Parathyroid adenoma (tissue), 2 donors: ENCODE measurements at regions not wholly inside any gene's neighbourhood (a gene's known extent, or its start where the extent isn't known, plus 50 kb on each side); places are given as distances from the start of the nearest gene placed in this dataset.

ENCODE experiments used
- H2AFZ ChIP-seq: fragments of 300-600 bp; sonication (generic); one replicate; pipeline ENCODE4 v1.7.0; 2017; ENCODE audit warnings: antibody characterized with exemption, mild to moderate bottlenecking
- H3K27ac ChIP-seq: fragments of 300-600 bp; sonication (generic); one replicate; pipeline ENCODE4 v1.7.0; 2017
- H3K27me3 ChIP-seq: fragments of 300-600 bp; sonication (generic); one replicate; pipeline ENCODE4 v1.7.0; 2017; ENCODE audit warnings: low read length; ENCODE audit not compliant: control insufficient read depth, insufficient read depth
- H3K36me3 ChIP-seq: fragments of 300-600 bp; sonication (generic); one replicate; pipeline ENCODE4 v1.7.0; 2017; ENCODE audit warnings: low read length; ENCODE audit not compliant: control insufficient read depth, insufficient read depth
- H3K4me1 ChIP-seq: fragments of 300-600 bp; sonication (generic); one replicate; pipeline ENCODE4 v1.7.0; 2017; ENCODE audit warnings: control low read depth
- H3K4me2 ChIP-seq: fragments of 300-600 bp; sonication (generic); one replicate; pipeline ENCODE4 v1.7.0; 2017; ENCODE audit warnings: low read length
- H3K4me3 ChIP-seq: fragments of 300-600 bp; sonication (generic); one replicate; pipeline ENCODE4 v1.7.0; 2017; ENCODE audit warnings: low read depth, low read length
- H3K79me2 ChIP-seq: fragments of 300-600 bp; sonication (generic); one replicate; pipeline ENCODE4 v1.7.0; 2017; ENCODE audit warnings: control low read depth
- H3K9ac ChIP-seq: fragments of 300-600 bp; sonication (generic); one replicate; pipeline ENCODE4 v1.7.0; 2017; ENCODE audit warnings: mild to moderate bottlenecking
- H3K9me3 ChIP-seq: fragments of 300-600 bp; sonication (generic); one replicate; pipeline ENCODE4 v1.7.0; 2017; ENCODE audit warnings: low read length; ENCODE audit not compliant: control insufficient read depth
- CTCF ChIP-seq: fragments of 300-600 bp; sonication (generic); IDR thresholded peaks from one replicate; pipeline ENCODE4 v1.7.0; 2017; ENCODE audit warnings: antibody characterized with exemption, mild to moderate bottlenecking
- donor health status: primary hyperparathyroidism.

- no peaks in the 10 kb centered on the region for H3K36me3 ChIP-seq
- no peak overlapping the region for H3K9ac ChIP-seq
- no peak overlapping the region for H3K27ac ChIP-seq
- H3K4me3 ChIP-seq = no peak overlapping the region
- no peaks in the 10 kb centered on the region for H3K27me3 ChIP-seq
- H2AFZ ChIP-seq = no peak overlapping the region
- H3K4me2 ChIP-seq = no peak overlapping the region
- no peaks in the 10 kb centered on the region for H3K9me3 ChIP-seq
- H3K79me2 ChIP-seq = no peaks in the 10 kb centered on the region
- no peaks in the 10 kb centered on the region for H3K4me1 ChIP-seq
- no peak for TF ChIP-seq CTCF
Measured at GRCh38 chr14:104520620-104521410, 58.7 kb upstream of the C14orf180 start.

- H3K27me3 ChIP-seq = no peaks in the 10 kb centered on the region
- no peaks in the 10 kb centered on the region for H3K79me2 ChIP-seq
- H3K9me3 ChIP-seq = no peaks in the 10 kb centered on the region
- H3K36me3 ChIP-seq = no peaks in the 10 kb centered on the region
- H3K9ac ChIP-seq = no peak overlapping the region
- no peaks in the 10 kb centered on the region for H3K4me1 ChIP-seq
- H2AFZ ChIP-seq = no peak overlapping the region
- no peak overlapping the region for H3K27ac ChIP-seq
- no peak for TF ChIP-seq CTCF
- H3K4me2 ChIP-seq = no peak overlapping the region
- H3K4me3 ChIP-seq = no peak overlapping the region
Measured at GRCh38 chr14:104521816-104522745, 57.5 kb upstream of the C14orf180 start.

GRCh38 chr14:104522926-104523545 lies 56.5 kb upstream of the C14orf180 start:
- Histone ChIP-seq H3K9ac (no peak overlapping the region), H2AFZ (no peak overlapping the region), H3K27me3 (no peaks in the 10 kb centered on the region), H3K9me3 (no peaks in the 10 kb centered on the region), H3K4me3 (no peak overlapping the region), H3K27ac (no peak overlapping the region), H3K36me3 (no peaks in the 10 kb centered on the region), H3K4me1 (no peaks in the 10 kb centered on the region), H3K79me2 (no peaks in the 10 kb centered on the region), H3K4me2 (no peak overlapping the region)
- no peak for TF ChIP-seq CTCF

GRCh38 chr14:104523546-104523935 lies 56.0 kb upstream of the C14orf180 start:
- Histone ChIP-seq H3K4me3 (no peak overlapping the region), H3K27ac (no peak overlapping the region), H3K4me2 (no peak overlapping the region), H3K9ac (no peak overlapping the region), H3K9me3 (no peaks in the 10 kb centered on the region), H3K27me3 (no peaks in the 10 kb centered on the region), H3K36me3 (no peaks in the 10 kb centered on the region), H3K4me1 (no peaks in the 10 kb centered on the region), H3K79me2 (no peaks in the 10 kb centered on the region), H2AFZ (no peak overlapping the region)
- TF ChIP-seq CTCF = no peak
